ENCODE measurements at regions not wholly inside any gene's neighbourhood (a gene's known extent, or its start where the extent isn't known, plus 50 kb on each side); places are given as distances from the start of the nearest gene placed in this dataset.

DNA sequence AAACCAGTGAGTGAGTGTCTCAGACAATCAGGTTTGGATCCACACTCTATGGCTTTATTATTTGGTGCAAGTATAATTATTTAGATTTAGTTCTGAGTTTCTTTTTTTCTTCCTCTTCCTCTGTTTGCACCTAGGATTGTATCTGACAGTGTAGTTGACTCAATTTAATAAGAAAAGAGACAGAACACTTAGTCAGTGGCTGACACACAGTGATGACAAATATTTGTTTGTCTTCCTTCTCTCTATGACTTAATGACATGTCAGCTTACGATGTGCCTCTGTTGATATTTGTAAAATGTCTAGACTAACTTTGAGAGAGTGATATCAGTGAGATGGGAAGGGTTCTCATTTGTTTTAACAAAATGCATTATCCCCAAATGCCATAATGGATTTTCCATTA, 129.5 kb upstream of the SLC10A2 start:
- H2BK120ac ChIP-seq (ENCODE audit: low read depth, low read length) = no peak overlapping the region
- no peak overlapping the region for H4K5ac ChIP-seq (ENCODE audit: low read depth, low read length)
- ChIA-PET POLR2A (ENCODE audit: unreplicated experiment) (no interaction called here), CTCF (no interaction called here)
- no peak overlapping the region for H3K56ac ChIP-seq (ENCODE audit: extremely low read depth, insufficient read depth, low read length)
- H3K4ac ChIP-seq (ENCODE audit: low read depth, low read length) = no peak overlapping the region
- no peak overlapping the region for H3K4me3 ChIP-seq (ENCODE audit: insufficient read depth, low read depth, low read length)
- ATAC-seq (ENCODE audit: low read depth) (no peak), DNase-seq (no peak)
- H3K27me3 ChIP-seq (ENCODE audit: control insufficient read depth, insufficient read depth, low read length) = no peaks in the 10 kb centered on the region
- TF ChIP-seq MAFK (IDR thresholded peaks at IDR 0.05; ENCODE audit: low read depth, low read length) = no peak
- TF ChIP-seq CHD1 (IDR thresholded peaks at IDR 0.05; ENCODE audit: low read depth, low read length) = no peak
- TF ChIP-seq RFX5 (IDR thresholded peaks at IDR 0.05; ENCODE audit: low read depth, low read length) = no peak
- no peak for TF ChIP-seq BHLHE40 (IDR thresholded peaks at IDR 0.05; ENCODE audit: low read depth, low read length)
- no peak for TF ChIP-seq MAZ (IDR thresholded peaks at IDR 0.05; ENCODE audit: borderline replicate concordance, low read depth, low read length)
- TF ChIP-seq RAD21 (IDR thresholded peaks at IDR 0.05; ENCODE audit: low read length) = no peak
- no peak for TF ChIP-seq CEBPB (IDR thresholded peaks at IDR 0.05; ENCODE audit: low read depth, low read length)
- no peak for TF ChIP-seq NFE2L2 (IDR thresholded peaks at IDR 0.05; ENCODE audit: low read depth, low read length)
- TF ChIP-seq POLR2A (IDR thresholded peaks at IDR 0.05; ENCODE audit: low read depth, low read length) = no peak
- no peak for TF ChIP-seq FOS (IDR thresholded peaks at IDR 0.05; ENCODE audit: low read depth, low read length)
- no peak for TF ChIP-seq MXI1 (IDR thresholded peaks at IDR 0.05; ENCODE audit: borderline replicate concordance, low read depth, low read length)
- TF ChIP-seq, protein P1, sequence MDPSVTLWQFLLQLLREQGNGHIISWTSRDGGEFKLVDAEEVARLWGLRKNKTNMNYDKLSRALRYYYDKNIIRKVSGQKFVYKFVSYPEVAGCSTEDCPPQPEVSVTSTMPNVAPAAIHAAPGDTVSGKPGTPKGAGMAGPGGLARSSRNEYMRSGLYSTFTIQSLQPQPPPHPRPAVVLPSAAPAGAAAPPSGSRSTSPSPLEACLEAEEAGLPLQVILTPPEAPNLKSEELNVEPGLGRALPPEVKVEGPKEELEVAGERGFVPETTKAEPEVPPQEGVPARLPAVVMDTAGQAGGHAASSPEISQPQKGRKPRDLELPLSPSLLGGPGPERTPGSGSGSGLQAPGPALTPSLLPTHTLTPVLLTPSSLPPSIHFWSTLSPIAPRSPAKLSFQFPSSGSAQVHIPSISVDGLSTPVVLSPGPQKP (IDR thresholded peaks at IDR 0.05; ENCODE audit: borderline replicate concordance, low read depth, low read length) = no peak
- no peak for TF ChIP-seq CTCF (conservative IDR thresholded peaks at IDR 0.05; ENCODE audit: low read depth, low read length)
- no peak for TF ChIP-seq SMC3 (IDR thresholded peaks at IDR 0.05; ENCODE audit: low read depth, low read length)
- no peak for TF ChIP-seq USF2 (IDR thresholded peaks at IDR 0.05; ENCODE audit: low read depth, low read length)
- no peak for TF ChIP-seq RCOR1 (IDR thresholded peaks at IDR 0.05; ENCODE audit: insufficient replicate concordance, low read length)
- no peak overlapping the region for H4K91ac ChIP-seq (ENCODE audit: insufficient read depth, low read depth, low read length)
- in situ Hi-C loops (cut with MboI; ENCODE audit: low sequenced_read_pairs) (no loop called here), intact Hi-C loops (cut with micrococcal nuclease) (no loop called here), dilution Hi-C loops (cut with HindIII; ENCODE audit: low sequenced_read_pairs, unreplicated experiment) (no loop called here)
- H3K9ac ChIP-seq (ENCODE audit: low read depth, low read length) = no peak overlapping the region
- no peak overlapping the region for H2BK15ac ChIP-seq (ENCODE audit: low read depth, low read length)
- peaks cover 12% of the 10 kb centered on the region for H3K9me3 ChIP-seq (ENCODE audit: control insufficient read depth, insufficient read depth, low read length)
- no peak overlapping the region for H2AK9ac ChIP-seq (replicated peaks; ENCODE audit: low read depth, low read length, poor library complexity)
- no peak overlapping the region for H4K8ac ChIP-seq (ENCODE audit: low read depth in 2 of 2, low read length in 2 of 2)
- H2AFZ ChIP-seq (replicated peaks; ENCODE audit: low read length, poor library complexity) = no peak overlapping the region
- H4K20me1 ChIP-seq (ENCODE audit: insufficient read depth, low read length) = no peaks in the 10 kb centered on the region
- no peak overlapping the region for H2BK5ac ChIP-seq (ENCODE audit: low read depth, low read length, poor library complexity, severe bottlenecking)
- H2AK5ac ChIP-seq (ENCODE audit: low read depth, low read length) = no peak overlapping the region
- BruUV-seq (replicated peaks) = no TSS peak
- no peaks in the 10 kb centered on the region for H3K9me1 ChIP-seq (ENCODE audit: insufficient read depth, low read length)
- no peak overlapping the region for H3K27ac ChIP-seq (ENCODE audit: insufficient read depth, low read length)
- H3K14ac ChIP-seq (replicated peaks; ENCODE audit: low read depth, low read length) = no peak overlapping the region
- no peaks in the 10 kb centered on the region for H3K79me1 ChIP-seq (ENCODE audit: low read depth in 1 of 2, low read length in 2 of 2)
- WGBS, 2 experiments (ENCODE audit: extremely low coverage in 2 of 2, insufficient read length in 1 of 2) = no CpG with 5 or more reads among the region's 1 CpG
- H3K4me2 ChIP-seq (ENCODE audit: low read depth, low read length) = no peak overlapping the region
- H3K18ac ChIP-seq (ENCODE audit: low read depth, low read length) = no peak overlapping the region
- no peaks in the 10 kb centered on the region for H3K4me1 ChIP-seq (ENCODE audit: control insufficient read depth, insufficient read depth, low read length)
- H3K36me3 ChIP-seq (ENCODE audit: control insufficient read depth, insufficient read depth, low read length) = no peaks in the 10 kb centered on the region
- H2BK20ac ChIP-seq (ENCODE audit: low read depth, low read length) = no peak overlapping the region
- no peak overlapping the region for H3K23ac ChIP-seq (ENCODE audit: low read depth, low read length)

All from IMR-90 (cell line).